Right lung (tissue), 2 donors: ENCODE measurements at regions not wholly inside any gene's neighbourhood (a gene's known extent, or its start where the extent isn't known, plus 50 kb on each side); places are given as distances from the start of the nearest gene placed in this dataset.

Experiments used
- DNase-seq, 2 donors: peaks; one replicate each; pipeline ENCODE4 v3.0.0-alpha.2; 2013

DNA sequence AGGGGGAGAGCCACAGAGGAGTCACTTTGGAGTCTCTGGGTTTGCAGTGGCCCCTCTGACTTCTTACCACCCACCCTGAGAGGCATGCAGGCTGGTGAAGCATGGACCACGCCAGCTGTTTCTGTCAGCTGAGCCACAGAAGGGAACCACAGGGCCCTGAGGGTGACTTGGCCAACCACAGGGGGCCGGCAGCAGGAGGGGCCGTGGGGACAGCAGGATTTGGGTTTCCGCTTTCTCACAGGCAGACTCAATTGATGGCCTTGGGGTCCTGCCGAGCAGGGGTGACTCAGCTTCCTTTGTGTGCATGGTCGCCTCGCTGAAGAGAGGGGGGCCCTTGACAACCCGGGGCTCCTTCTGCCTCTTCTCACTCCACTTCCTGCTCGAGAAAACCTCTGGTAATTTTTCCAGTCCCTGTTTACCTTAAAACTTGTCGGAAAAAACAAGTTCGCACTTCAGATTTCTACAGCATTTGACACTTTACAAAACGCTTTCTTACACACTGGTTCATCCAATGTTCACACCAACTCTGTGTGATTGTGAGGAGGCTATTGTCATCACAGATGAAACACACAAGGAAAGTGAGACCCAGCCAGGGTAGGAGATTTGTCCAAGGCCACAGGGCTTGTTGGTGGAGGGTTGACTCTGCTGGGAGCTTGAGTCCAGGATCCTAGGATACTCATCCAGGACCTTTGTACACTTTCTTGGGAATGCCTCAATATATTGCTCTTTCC lies 311.2 kb downstream of the LPIN1 start:
- no peak for DNase-seq

DNA sequence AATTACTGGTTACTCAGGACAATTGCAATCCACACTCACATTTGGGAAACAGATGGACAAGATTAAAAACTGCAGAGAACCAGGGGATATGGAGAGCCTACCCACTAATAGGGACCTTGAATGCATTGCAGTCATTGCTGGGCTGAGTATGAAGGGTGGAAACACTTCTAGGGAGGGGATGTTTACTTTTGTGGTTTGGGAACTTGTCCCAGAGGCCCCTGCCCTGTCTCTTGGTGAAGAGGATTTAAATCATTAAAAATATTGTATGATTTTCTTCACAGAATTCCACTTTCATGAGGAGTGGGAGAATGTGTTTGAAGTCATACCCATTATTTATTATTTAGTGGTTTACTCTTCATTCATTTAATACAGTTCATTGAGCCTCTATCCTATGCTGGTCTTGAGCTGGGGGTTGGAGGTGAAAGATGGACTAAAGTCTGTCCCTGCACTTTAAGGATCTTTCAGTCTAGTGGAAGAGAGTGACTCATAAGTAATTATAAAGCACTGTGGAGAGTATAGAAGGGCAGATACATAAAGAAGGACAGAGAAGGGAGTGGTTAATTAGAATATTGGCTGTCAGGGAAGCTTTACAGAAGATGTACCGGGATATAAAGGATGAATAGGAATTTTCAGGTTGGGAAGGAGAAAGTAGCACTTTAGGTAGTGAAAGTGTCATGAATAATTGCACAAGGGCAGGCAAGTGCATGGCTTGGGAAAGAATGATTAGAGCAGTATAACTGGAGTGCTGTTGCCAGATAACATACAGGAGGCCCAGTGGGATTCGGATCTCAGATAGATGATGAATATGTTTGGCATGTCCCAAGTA lies 313.4 kb downstream of the LPIN1 start:
- no peak for DNase-seq

DNA sequence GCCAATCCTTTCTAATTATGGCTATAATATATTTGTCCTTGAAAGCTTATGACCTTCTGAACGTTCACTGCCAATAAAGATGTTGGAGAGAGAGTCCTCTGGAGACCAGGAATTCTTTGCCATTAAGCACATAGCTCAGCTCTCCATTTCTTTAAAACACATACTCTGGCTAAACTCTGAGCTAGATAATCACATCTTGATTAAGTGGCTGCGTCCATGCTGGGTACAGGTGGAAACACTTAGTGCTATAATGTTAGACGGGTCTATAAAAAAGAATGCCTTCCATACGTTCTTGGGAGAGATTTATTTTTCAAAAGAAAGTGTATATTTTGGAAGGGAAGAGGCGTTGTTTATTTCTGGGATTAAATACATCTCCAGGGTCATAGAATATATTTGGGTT lies 314.5 kb downstream of the LPIN1 start:
- DNase-seq: no peak

DNA sequence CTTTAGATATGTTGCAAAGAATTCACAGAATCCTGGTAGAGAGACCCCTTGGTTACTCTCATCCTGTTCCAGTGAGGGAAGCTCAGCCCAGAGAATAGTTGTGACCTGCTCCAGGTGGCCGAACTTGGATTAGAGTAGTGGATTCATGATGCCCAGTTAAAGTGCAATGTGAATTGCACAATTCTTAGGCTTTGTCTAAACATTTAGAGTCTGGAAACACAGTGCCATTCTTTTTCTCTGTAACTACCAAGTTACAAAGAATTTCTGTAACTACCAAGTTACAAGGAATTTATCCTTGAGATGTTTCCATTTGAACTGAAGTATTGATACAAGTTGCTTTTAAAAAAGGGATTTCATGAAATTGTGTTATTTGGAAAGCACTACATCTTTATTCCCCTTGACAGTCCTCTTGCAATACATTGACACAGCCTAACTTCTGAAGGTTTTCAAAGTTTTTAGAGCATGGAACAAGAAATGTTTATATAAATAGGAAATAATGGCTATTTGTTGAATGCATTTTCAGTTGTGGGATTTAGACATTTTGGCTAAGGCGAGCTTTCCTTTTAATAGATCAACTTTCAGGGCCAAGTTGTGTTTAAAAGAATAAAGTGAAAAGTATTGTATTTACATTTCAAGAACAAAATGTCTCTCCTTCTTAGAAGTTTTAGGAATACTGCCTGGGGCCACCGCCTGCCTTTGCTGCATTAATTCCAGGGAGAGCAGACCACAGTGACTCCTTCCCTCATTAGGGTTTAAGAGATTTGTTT lies 315.0 kb downstream of the LPIN1 start:
- peak in 1 of 2 donors; percentile 33 for DNase-seq

DNA sequence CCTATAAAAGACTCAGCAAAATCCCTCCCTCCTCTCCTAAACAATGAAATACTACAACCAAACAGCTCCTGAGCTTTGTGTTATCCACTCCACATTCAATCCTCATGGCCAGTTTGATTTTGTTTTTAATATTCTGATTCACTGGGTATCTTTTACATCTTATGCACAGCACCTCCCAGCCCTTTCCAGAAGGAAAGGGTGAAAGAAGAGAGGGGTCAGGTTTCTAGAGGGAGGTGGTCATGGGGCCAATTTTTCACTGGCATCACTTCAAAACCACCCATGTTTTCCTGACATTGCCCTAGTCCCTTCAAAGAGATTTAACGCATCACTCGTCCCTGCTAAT lies 315.6 kb downstream of the LPIN1 start:
- DNase-seq: no peak

DNA sequence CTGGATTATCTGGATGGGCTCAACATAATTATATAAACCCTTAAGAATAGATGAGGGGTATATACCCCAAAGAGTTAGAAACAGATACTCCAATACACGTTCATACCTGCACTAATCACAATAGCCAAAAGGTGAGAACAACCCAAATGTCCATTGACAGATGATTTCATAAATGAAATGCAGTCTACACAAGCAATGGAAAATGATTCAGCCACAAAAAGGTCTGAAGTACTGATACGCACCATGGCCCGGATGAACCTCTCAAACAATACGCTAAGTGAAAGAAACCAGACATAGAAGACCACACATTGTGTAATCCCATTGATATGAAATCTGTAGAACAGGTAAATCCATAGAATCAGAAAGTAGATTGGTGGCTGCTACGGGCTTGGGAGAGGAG lies 316.8 kb downstream of the LPIN1 start:
- no peak for DNase-seq

DNA sequence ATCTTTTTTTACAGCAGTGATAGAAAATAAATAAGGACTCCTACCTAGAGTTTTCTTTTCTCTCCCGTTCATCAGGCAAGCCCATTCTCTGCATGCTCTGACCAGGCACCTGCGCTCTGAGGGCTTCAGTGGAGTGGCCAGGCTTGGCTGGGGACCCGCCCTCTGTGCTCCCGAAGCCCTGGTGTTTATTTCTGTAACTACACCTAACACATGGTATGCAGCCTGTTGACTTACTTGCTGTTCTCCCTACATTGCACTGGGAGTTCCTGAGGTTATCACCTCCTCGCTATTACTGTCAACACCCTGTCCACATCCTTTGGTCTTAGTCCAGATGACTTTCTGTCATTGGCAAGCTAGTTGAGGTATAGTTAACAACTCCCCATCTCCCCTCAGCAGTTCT lies 317.7 kb downstream of the LPIN1 start:
- DNase-seq: no peak

DNA sequence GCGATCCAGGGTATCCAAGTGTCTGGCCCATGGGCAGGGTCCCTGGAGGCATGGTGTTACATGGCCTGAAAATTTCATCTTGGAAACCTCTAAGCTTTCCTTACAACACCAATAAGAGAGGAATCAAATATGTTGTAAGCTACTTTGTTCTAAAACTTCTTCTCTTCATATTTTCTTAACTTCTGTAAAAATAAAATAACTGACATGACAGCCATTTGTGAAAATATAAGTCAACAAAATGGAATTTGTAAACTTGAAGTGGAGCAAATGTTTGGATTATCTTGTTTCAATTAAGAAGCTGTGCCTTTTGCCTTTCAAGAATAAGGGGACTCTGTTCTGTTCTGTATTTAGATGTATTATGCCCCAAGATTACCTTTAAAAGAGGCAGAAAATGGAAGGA lies 319.7 kb downstream of the LPIN1 start:
- DNase-seq: no peak

DNA sequence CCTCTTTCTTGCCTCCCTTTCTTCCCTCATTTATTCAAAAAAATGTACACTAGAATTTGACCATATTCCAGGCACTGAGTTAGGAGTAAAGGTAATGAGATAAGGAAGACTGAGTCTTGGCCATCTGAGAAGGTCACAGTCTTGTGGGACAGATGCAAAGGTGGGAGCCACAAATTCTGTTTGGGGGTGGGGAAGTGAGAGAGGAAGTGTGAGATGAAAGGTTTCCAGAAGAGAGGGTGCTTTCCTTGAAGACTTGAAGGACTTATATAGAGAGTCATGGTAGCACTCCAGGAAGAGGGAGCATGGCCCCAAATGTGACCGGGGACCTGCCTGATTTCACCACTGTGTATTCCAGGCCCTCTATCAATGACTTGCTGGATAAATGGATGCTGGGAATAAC lies 320.6 kb downstream of the LPIN1 start:
- no peak for DNase-seq

DNA sequence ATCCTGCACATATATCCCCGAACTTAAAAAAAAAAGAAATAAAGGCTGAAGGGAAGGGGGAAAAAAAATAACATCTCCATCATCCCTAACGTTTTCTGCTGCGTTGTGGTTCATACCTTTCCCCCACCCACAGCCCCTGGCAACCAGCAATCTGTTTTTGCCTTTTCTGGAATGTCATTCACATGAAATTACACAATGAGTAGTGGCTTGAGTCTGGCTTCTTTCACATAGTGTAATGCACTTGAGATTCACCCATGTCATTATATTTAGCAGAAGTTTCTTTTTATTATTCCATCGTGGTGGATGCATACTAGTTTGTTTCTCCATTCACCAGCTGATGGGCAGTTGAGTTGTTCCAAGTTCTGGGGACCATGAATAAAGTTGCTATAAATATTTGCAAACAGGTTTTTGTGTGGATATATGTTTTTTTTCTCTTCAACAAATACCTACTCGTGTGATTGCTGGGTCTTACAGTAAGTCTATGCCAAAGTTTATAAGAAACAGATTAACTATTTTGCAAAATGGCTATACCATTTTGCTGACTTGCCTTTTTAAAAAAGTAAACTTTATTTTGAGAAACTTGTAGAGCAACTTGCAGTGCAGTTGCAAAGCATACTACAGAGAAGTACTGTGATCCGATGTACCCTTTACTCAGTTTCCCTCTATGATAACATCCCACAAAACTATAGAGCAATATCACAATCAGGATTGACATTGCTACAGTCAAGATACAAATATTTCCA lies 322.5 kb downstream of the LPIN1 start:
- DNase-seq: no peak

DNA sequence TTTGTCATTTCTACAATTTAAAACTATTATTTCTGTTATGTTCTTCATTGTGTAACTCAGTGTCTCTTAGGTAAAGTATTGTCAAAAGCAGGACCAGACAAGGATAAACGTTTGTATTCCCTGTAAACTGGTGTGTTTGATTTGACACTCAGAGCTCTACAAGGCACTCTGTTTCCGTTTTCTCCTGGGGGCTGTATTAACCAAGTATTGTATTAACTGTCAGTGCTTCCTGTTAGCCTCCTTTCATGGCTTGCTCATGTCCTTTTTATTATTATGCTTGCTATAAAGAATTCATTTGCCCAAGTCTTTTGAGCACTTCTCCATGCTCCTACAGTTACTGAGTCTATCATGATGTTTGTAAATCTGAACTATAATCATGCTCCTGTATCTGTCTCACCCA lies 323.7 kb downstream of the LPIN1 start:
- no peak for DNase-seq

DNA sequence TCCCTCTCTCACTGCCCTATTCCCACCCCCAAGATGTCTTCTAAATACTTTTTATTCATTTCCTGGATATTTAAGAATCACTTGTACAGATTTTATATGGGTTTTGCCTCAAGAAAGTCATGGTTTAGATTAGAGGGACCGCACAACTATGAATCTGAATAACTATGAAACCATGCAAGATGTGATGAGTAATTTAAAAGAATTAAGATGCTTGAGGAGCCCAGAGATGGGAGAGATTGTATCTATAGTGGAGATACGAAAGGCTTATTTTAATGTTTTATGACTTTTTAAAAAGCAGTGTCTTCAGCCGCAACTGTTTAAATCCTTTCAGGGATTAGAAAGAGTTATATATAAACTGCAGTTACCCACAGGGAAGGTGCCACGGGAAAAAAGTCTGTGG lies 324.1 kb downstream of the LPIN1 start:
- no peak for DNase-seq

DNA sequence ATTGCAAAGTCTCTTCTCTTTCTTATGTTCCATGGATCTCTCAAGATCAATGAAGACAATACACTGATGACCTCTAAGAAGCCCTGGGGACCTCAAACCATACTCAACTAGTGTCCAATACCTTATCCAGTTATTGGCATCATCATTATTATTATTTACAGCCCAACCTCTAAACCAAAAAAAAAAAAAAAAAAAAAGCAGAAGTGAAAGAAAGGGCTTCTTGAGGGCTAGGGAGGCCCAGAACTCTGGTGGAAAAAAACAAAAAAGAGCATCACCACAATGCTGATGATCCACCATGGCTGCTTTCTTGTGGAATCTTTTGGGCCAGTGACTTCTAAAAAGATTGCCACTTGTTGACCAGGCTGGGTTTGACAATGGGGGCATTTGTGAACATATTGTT lies 324.9 kb downstream of the LPIN1 start:
- DNase-seq: no peak

DNA sequence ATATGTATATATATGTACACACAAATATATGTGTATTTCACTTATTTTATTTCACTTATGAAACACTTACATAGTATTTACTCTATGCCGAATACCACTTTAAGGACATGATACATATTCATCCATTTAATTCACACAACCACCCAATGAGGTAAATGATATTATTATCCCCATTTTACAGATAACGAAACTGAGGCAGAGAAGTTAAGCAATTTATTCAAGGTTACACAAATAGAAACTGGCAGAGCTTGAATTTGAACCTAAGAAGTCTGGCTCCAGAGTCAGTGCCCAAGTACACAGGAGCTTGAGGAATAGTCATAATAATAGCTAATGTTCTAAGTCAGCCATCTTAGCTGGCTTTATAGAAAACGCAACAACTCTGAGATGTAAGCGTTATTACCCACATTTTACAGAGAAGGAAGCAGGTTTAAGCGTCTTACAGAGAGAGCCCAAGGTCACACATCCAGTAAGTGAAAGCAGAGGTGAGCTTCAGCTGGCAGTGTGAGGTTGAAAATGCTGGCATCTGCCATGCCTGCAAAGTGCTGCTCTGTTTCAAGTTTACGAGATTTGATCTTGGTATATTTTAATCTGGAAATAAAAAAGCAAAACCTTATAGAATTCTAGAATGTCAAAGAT lies 326.9 kb downstream of the LPIN1 start:
- no peak for DNase-seq

DNA sequence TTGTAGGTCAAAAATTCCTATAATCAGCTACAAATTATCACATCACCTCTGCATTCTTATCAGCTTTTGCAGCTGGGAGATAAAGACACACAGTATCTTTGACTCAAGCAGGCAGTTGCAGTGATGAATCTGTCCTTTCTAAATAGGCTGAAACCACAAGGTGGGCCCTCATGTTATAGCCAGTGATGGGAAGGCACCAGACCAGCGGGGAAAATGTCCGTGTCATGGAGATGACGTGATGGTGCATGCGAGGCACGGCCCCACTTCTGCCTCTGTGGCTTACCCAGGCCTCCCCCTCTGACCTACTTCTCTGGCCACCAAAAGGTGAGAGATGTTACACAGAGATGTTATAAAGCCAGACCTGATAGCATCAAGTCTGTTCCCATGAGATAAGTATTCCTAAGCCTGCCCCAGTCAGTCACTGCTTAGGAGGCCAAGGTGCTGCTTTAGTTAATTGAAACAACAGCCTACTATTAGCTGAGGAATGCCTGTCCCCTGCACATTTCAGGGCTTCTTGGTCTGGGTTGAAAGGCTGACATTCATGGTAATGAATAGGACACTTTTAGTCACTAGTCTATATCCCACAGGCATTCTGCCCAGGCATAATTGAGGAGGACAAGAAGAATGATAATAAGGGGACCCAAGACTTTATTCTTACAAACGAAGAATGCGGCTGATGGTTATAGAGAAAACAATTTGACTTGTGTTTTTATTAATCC lies 327.9 kb downstream of the LPIN1 start:
- DNase-seq: no peak

DNA sequence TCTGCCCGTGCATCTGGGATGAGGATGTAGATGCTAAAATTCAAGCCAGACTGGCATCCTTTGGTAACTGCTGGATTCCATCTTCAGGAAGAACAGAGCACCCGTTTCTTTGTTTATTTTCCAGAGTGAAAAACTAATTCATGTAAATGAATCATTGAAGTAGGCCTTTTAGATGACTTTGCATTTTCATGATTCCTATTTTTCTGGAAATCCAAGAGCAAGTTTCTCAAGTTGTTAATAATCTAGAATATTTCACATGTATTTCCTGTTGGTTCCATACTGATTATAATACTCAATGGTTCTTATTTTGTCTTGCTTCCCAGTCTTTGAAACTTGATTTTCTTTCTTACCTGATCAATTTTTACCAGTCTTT lies 328.4 kb downstream of the LPIN1 start:
- no peak for DNase-seq

DNA sequence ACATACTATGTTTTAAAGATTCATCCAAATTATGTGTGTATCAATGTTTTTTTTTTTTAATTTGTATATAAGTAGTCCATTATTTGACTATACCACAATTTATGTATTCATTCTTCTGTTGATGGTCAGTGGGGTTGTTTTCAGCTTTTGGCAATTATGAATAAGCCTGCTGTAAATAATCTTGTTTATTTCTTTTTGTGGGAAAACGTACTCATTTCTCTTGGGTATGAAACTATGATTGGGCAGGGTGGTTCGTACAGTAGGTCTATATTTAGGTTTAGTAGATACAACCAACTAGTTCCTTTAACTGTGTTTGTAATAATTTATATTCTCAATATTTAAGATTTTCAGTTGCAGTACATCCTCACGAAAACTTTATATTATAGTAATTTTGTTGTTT lies 329.2 kb downstream of the LPIN1 start:
- no peak for DNase-seq

DNA sequence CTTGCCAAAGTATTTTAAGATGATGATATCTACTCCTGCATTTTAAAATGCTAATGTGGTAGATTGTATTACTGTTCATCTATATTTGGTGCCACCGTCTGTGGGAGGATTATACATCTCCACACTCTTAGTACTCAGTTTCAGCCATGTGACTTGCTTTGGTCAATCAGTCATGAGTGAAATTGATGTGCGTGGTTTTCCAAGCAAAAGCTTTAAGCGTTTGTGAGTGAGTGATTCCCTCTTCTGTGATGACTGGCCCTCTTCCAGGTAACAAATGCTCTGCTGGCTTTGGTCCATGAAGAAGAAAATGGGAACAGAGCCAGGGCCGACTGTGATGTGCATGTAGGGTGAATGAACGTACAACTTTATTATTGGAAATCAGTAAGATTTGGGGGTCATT lies 330.4 kb downstream of the LPIN1 start:
- no peak for DNase-seq

DNA sequence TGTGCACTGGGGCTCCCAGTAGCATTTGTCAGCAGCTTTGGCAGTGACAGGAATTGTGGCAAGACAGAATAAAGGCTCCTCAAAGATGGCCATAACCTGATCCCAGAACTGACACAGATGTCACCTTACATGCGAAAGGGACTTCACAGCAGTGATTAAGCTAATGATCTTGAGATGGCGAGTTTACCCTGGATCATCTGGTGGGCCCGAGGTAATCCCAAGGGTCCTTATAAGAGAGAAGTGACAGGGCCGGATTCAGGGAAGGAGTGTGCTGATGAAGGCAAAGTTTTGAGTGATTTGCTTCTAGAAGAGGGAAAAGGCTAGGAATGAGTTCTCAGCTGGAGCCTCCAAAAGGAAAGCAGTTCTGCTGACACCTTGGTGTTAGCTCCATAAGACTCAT lies 333.9 kb downstream of the LPIN1 start:
- DNase-seq: no peak

DNA sequence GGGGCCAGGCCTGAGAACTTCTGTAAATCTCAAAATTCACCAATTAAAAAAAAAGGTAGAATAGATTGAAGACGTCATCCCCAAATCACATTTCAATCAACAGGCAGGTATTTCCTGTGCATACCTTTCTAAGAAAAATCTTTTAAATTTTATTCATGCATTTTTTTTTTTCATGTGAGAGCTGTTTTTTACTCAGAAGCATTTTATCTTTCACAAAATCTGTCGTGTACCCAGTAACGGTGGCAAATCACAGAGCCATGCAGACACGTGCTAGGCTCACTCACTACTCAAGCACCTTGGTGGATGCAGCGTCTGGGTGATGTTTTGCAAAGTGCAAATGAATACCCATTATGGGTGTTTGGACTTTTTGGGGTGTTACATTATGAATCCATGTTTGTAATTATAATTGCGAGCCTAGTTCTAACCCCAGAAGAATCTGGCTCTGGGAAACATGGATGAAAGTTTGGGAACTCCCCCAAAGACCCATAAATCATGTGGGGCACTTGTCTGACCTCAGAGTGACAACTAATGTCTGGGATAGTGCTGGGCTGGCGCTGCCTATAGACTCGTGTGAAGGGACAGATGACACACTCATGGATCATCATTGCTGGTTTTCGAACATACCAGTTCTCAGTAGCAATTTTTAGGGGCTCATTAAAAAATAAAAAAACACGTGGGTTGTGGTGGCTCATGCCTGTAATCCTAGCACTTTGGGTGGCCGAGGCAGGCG lies 335.2 kb downstream of the LPIN1 start:
- no peak for DNase-seq
